ENCODE measurements at regions not wholly inside any gene's neighbourhood (a gene's known extent, or its start where the extent isn't known, plus 50 kb on each side); places are given as distances from the start of the nearest gene placed in this dataset.

- no peak overlapping the region for H3K4me3 ChIP-seq (ENCODE audit: low read length)
- no peak for TF ChIP-seq ZNF274 (IDR thresholded peaks at IDR 0.05; ENCODE audit: low read depth, low read length)
Measured at GRCh38 chr5:91214571-91214970, 168.5 kb downstream of the ARRDC3 start.
